Stimulated activated CD8-positive, alpha-beta memory T cell treated with anti-CD3 and anti-CD28 coated beads, Interleukin-7, amount 100 ng/mL, for 4 hours (primary cell): ENCODE measurements at regions not wholly inside any gene's neighbourhood (a gene's known extent, or its start where the extent isn't known, plus 50 kb on each side); places are given as distances from the start of the nearest gene placed in this dataset.
A peak's percentile ranks its signal among the peaks of the same experiment; 100 is the strongest.
"Not testable (repeated sequence)": the region's sequence is repeated elsewhere in the genome, so short reads cannot be mapped to it uniquely, and the experiment has no call there.

Experiments
- DNase-seq, 2 donors: peaks; one replicate each; pipeline ENCODE4 v3.0.0-alpha.2; 2020; ENCODE audit warnings: low read depth in 2 of 2

- no peak for DNase-seq
Measured at GRCh38 chrX:101823236-101823635, 108.6 kb downstream of the ZMAT1 start.

DNA sequence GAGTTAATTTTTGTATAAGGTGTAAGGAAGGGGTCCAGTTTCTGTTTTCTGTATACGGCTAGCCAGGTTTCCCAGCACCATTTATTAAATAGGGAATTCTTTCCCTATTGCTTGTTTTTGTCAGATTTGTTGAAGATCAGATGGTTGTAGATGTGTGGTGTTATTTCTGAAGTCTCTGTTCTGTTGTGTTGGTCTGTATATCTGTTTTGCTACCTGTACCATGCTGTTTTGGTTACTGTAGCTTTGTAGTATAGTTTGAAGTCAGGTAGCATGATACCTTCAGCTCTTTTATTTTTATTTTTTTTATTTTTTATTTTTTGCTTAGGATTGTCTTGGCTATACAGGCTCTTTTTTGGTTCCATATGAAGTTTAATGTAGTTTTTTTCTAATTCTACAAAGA, 114.1 kb downstream of the ZMAT1 start:
- DNase-seq: not testable (repeated sequence)

GRCh38 chrX:101813200-101813599, 118.6 kb downstream of the ZMAT1 start:
- no peak for DNase-seq

- DNase-seq: no peak
Measured at GRCh38 chrX:101803451-101803850, 128.4 kb downstream of the ZMAT1 start.

- peak; percentile 51 to 53 for DNase-seq
Measured at GRCh38 chrX:101799387-101799786, 132.4 kb downstream of the ZMAT1 start.

- DNase-seq: no peak
Measured at GRCh38 chrX:101787934-101788333, 128.3 kb upstream of the ARMCX2 start.

- no peak for DNase-seq
Measured at GRCh38 chrX:101785142-101785541, 125.5 kb upstream of the ARMCX2 start.

- not testable (repeated sequence) for DNase-seq
Measured at GRCh38 chrX:101780421-101780820, 120.8 kb upstream of the ARMCX2 start.

GRCh38 chrX:101774340-101774739, 114.7 kb upstream of the ARMCX2 start:
- DNase-seq: no peak

GRCh38 chrX:101764538-101764937, 104.9 kb upstream of the ARMCX2 start:
- no peak for DNase-seq

DNA sequence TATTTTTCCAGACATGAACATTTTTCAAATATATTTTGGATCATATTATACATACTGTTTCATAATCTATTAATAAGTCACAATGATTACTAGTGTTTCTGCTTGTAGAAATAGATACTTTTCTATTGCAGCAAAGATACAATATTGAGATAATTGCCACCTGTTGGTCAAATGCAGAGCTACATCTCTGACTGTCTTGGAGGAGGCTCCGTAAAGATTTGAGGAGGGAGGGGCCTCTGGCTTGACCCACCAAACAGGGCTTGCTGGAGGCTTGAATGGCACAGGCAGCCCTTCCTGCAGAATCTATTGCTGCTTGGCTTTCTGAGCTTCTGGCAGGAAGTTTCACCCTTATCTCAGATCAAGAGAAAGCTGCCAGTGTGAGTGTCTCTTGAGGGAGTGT, 99.3 kb upstream of the ARMCX2 start:
- DNase-seq: no peak

DNA sequence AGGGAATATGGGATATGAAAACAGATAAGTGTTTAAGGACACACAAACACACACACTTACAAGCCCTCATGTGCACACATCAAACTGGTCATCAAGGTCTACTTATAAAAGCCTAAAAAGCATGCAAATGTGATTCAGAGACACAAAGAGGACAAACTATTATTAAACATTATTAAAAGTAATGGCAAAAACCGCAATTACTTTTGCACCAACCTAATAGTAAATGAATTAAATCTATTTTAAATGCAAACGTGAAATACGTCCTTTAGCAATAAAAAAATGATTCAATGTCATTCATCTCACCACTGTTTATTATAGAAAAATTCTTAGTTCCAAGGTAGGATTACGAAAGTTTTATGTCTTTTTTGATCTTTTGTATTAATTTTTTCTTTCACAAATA, 91.1 kb upstream of the ARMCX2 start:
- DNase-seq: no peak

GRCh38 chrX:101749436-101749835, 89.8 kb upstream of the ARMCX2 start:
- no peak for DNase-seq

GRCh38 chrX:101745046-101745445, 85.4 kb upstream of the ARMCX2 start:
- no peak for DNase-seq

DNA sequence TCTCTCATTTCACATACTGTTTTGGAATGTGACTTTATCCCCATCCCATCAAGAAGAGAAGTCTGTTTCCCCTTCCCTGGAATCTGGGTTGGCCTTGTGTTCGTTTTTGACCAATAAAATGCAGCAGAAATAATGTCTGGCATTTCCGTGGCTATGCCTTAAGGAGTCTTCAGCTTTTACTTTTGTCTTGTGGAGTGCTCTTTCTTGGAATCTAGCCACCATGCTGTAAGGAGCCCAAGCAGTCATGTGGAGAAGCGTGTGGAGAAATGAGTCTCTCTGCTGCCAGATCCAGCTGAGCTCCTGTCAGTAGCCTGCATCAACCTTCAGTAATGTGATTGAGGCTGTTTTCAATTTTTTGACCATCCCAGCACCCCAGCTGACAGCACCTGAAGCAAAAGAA, 84.4 kb upstream of the ARMCX2 start:
- no peak for DNase-seq

DNA sequence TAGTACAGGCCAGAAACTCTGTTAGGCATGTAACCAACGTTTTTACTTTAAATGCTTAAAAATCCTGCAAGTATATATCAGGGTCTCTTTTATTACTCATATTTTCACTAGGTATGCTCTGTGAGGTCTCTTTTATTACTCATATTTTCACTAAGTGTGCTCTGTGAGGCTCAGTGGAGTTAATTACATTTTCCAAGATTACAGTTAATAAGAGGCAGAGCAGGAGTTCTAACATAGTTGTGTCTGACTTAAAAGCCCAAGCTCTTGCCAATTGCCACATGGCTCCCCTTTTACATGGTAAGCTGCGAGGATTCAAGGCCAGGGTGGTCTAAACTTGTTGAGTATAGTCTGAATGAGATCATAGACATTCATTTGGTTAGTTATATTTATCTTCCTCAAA, 81.0 kb upstream of the ARMCX2 start:
- no peak for DNase-seq

GRCh38 chrX:101738867-101739266, 79.2 kb upstream of the ARMCX2 start:
- not testable (repeated sequence) for DNase-seq

GRCh38 chrX:101738411-101738810, 78.8 kb upstream of the ARMCX2 start:
- DNase-seq: not testable (repeated sequence)

- DNase-seq: no peak
Measured at GRCh38 chrX:101736651-101737050, 77.0 kb upstream of the ARMCX2 start.

DNA sequence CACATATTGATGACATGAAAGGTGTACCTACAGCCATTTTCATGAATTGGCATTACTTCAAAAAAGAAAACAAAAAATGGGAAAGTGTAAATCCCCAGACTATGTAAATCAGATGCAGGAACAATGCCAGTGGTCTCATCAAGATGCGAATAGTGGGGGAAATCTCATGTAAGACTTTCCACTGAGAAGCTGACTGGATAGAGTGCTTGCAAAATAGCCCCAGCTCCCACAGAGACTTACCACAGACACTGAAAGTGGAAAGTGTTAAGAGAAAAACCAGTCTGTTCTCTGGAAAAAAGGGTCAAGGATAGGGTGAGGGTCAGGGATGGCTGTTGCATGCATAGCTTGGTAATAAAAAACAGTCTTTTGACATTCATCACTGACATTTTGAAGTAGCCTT, 73.2 kb upstream of the ARMCX2 start:
- DNase-seq: no peak

GRCh38 chrX:101729986-101730385, 70.3 kb upstream of the ARMCX2 start:
- DNase-seq: no peak
